Kidney tubule cell (primary cell): ENCODE measurements at regions not wholly inside any gene's neighbourhood (a gene's known extent, or its start where the extent isn't known, plus 50 kb on each side); places are given as distances from the start of the nearest gene placed in this dataset.
"Not testable (repeated sequence)": the region's sequence is repeated elsewhere in the genome, so short reads cannot be mapped to it uniquely, and the experiment has no call there.

Experiments
- DNase-seq: peaks from one replicate; pipeline ENCODE4 v3.0.0-alpha.2; 2018; ENCODE audit warnings: low spot score

- DNase-seq = no peak
Measured at GRCh38 chr2:142572346-142573132, 304.9 kb upstream of the KYNU start.

- DNase-seq = no peak
Measured at GRCh38 chr2:142571934-142572333, 305.5 kb upstream of the KYNU start.

GRCh38 chr2:142562900-142563299 lies 314.6 kb upstream of the KYNU start:
- no peak for DNase-seq

GRCh38 chr2:142561656-142562055 lies 315.8 kb upstream of the KYNU start:
- no peak for DNase-seq

- no peak for DNase-seq
Measured at GRCh38 chr2:142557391-142557790, 320.1 kb upstream of the KYNU start.

- not testable (repeated sequence) for DNase-seq
Measured at GRCh38 chr2:142545999-142546398, 331.5 kb upstream of the KYNU start.

GRCh38 chr2:142545036-142545435 lies 332.4 kb upstream of the KYNU start:
- DNase-seq = no peak

GRCh38 chr2:142544173-142544572 lies 333.3 kb upstream of the KYNU start:
- no peak for DNase-seq

GRCh38 chr2:142542431-142542910 lies 335.0 kb upstream of the KYNU start:
- DNase-seq = no peak

- no peak for DNase-seq
Measured at GRCh38 chr2:142536966-142537365, 340.5 kb upstream of the KYNU start.

- peak; percentile 42 for DNase-seq
Measured at GRCh38 chr2:142536492-142536891, 341.0 kb upstream of the KYNU start.

- no peak for DNase-seq
Measured at GRCh38 chr2:142535311-142535710, 342.2 kb upstream of the KYNU start.

GRCh38 chr2:142533177-142533576 lies 344.3 kb upstream of the KYNU start:
- peak; percentile 17 for DNase-seq

GRCh38 chr2:142531377-142531776 lies 346.1 kb upstream of the KYNU start:
- peak; percentile 21 for DNase-seq

GRCh38 chr2:142525720-142526119 lies 351.7 kb upstream of the KYNU start:
- no peak for DNase-seq

GRCh38 chr2:142521492-142521891 lies 356.0 kb upstream of the KYNU start:
- no peak for DNase-seq

- no peak for DNase-seq
Measured at GRCh38 chr2:142515493-142515892, 362.0 kb upstream of the KYNU start.

GRCh38 chr2:142509401-142509800 lies 368.1 kb upstream of the KYNU start:
- DNase-seq = no peak

GRCh38 chr2:142504754-142505153 lies 372.7 kb upstream of the KYNU start:
- no peak for DNase-seq

GRCh38 chr2:142502402-142502801 lies 371.6 kb upstream of the LRP1B start:
- no peak for DNase-seq

GRCh38 chr2:142495141-142495540 lies 364.3 kb upstream of the LRP1B start:
- no peak for DNase-seq

GRCh38 chr2:142489631-142490030 lies 358.8 kb upstream of the LRP1B start:
- DNase-seq = not testable (repeated sequence)

- no peak for DNase-seq
Measured at GRCh38 chr2:142484111-142484510, 353.3 kb upstream of the LRP1B start.

GRCh38 chr2:142483653-142484052 lies 352.8 kb upstream of the LRP1B start:
- DNase-seq = no peak
